Esophagus muscularis mucosa (tissue), 3 donors: ENCODE measurements at regions not wholly inside any gene's neighbourhood (a gene's known extent, or its start where the extent isn't known, plus 50 kb on each side); places are given as distances from the start of the nearest gene placed in this dataset.

Experiments used
- CTCF ChIP-seq, 3 experiments: fragments of 200-600 bp in 2 of 3; fragments of 450-650 bp in 1 of 3; sonication (generic) in 2 of 3; IDR thresholded peaks; one replicate each; pipeline ENCODE4 v1.5.1; 2017 to 2019; ENCODE audit warnings: antibody characterized with exemption in 3 of 3, mild to moderate bottlenecking in 2 of 3, moderate library complexity in 1 of 3
- EP300 ChIP-seq: sonication (generic); formaldehyde crosslinking; IDR thresholded peaks from one replicate; pipeline ENCODE4 v1.6.1; 2017; ENCODE audit warnings: antibody characterized with exemption

GRCh38 chr21:27825035-27825434 is 858.1 kb upstream of the ADAMTS5 start:
- TF ChIP-seq CTCF (IDR thresholded peaks at IDR 0.05) (no peak), EP300 (no peak)
